ENCODE measurements at regions not wholly inside any gene's neighbourhood (a gene's known extent, or its start where the extent isn't known, plus 50 kb on each side); places are given as distances from the start of the nearest gene placed in this dataset.

DNA sequence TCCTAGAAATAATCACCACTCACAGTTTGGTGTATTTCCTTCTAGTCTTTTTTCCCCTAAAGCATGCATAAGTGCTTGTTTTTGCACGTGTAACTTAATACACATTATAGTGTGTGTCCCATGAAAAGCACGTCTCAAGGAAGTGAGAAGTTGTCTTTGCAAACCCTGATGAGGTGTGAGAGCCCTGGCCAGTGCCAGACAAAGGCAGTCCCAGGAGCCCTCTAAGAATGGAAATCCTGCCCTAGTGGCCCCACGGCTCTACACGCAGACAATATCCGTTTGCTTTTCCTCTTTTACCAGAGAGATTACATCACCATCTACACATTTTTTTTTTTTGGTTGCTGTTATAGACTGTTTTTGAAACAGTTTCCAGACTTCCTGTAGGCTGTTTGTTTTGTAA, 85.5 kb upstream of the FZD10 start:
- Histone ChIP-seq H3K27ac (ENCODE audit: low read depth in 2 of 2, low read length in 1 of 2) (no peak overlapping the region), H4K20me1 (ENCODE audit: insufficient read depth) (no peaks in the 10 kb centered on the region), H3K9me3 (no peaks in the 10 kb centered on the region), H3K79me2 (ENCODE audit: insufficient read depth) (no peaks in the 10 kb centered on the region), H3K4me3 (ENCODE audit: low read depth in 2 of 2, low read length in 1 of 2) (no peak overlapping the region), H3K36me3 (replicated peaks in 1 of 2; ENCODE audit: control insufficient read depth in 1 of 2, insufficient read depth in 2 of 2, low read length in 1 of 2) (no peaks in the 10 kb centered on the region), H3K9me2 (no peaks in the 10 kb centered on the region), H2AFZ (ENCODE audit: low read depth) (no peak overlapping the region), H3F3A (replicated peaks; ENCODE audit: insufficient read depth) (no peaks in the 10 kb centered on the region), H3K4me2 (no peak overlapping the region), H3K27me3 (ENCODE audit: insufficient read depth) (no peaks in the 10 kb centered on the region), H3K4me1 (ENCODE audit: control insufficient read depth in 1 of 2, insufficient read depth in 2 of 2, low read depth in 1 of 2, low read length in 1 of 2) (no peaks in the 10 kb centered on the region), H3K9ac (no peak overlapping the region)
- CTCF ChIA-PET, result no interaction called here
- TF ChIP-seq TCF12 (IDR thresholded peaks at IDR 0.05) (no peak), GATA2 (CRISPR knock-in tag; IDR thresholded peaks at IDR 0.05) (no peak), ELF1 (IDR thresholded peaks at IDR 0.05) (no peak), SIN3A (IDR thresholded peaks at IDR 0.05; ENCODE audit: borderline replicate concordance, low read depth, low read length) (no peak), TEAD4 (IDR thresholded peaks at IDR 0.05; ENCODE audit: borderline replicate concordance, insufficient read depth) (no peak), FOSL2 (IDR thresholded peaks at IDR 0.05; ENCODE audit: borderline replicate concordance, low read depth) (no peak), FOXM1 (IDR thresholded peaks at IDR 0.05; ENCODE audit: low read depth) (no peak), NFIC (IDR thresholded peaks at IDR 0.05; ENCODE audit: borderline replicate concordance) (no peak), RFX5 (IDR thresholded peaks at IDR 0.05; ENCODE audit: low read length) (no peak), GABPA (IDR thresholded peaks at IDR 0.05; ENCODE audit: low read depth) (no peak), YY1 (IDR thresholded peaks at IDR 0.05; ENCODE audit: low read depth) (no peak), RXRA (IDR thresholded peaks at IDR 0.05; ENCODE audit: borderline replicate concordance, low read depth) (no peak), SMC3 (IDR thresholded peaks at IDR 0.05; ENCODE audit: low read depth, low read length) (no peak), MXI1 (IDR thresholded peaks at IDR 0.05; ENCODE audit: low read depth, low read length) (no peak), NRF1 (IDR thresholded peaks at IDR 0.05; ENCODE audit: low read depth, low read length) (no peak)
- TF ChIP-seq, protein P1, sequence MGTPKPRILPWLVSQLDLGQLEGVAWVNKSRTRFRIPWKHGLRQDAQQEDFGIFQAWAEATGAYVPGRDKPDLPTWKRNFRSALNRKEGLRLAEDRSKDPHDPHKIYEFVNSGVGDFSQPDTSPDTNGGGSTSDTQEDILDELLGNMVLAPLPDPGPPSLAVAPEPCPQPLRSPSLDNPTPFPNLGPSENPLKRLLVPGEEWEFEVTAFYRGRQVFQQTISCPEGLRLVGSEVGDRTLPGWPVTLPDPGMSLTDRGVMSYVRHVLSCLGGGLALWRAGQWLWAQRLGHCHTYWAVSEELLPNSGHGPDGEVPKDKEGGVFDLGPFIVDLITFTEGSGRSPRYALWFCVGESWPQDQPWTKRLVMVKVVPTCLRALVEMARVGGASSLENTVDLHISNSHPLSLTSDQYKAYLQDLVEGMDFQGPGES (IDR thresholded peaks at IDR 0.05; ENCODE audit: low read depth, low read length), result no peak
- TF ChIP-seq, protein P2, sequence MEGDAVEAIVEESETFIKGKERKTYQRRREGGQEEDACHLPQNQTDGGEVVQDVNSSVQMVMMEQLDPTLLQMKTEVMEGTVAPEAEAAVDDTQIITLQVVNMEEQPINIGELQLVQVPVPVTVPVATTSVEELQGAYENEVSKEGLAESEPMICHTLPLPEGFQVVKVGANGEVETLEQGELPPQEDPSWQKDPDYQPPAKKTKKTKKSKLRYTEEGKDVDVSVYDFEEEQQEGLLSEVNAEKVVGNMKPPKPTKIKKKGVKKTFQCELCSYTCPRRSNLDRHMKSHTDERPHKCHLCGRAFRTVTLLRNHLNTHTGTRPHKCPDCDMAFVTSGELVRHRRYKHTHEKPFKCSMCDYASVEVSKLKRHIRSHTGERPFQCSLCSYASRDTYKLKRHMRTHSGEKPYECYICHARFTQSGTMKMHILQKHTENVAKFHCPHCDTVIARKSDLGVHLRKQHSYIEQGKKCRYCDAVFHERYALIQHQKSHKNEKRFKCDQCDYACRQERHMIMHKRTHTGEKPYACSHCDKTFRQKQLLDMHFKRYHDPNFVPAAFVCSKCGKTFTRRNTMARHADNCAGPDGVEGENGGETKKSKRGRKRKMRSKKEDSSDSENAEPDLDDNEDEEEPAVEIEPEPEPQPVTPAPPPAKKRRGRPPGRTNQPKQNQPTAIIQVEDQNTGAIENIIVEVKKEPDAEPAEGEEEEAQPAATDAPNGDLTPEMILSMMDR (IDR thresholded peaks at IDR 0.05), result no peak
- TF ChIP-seq, protein P3, sequence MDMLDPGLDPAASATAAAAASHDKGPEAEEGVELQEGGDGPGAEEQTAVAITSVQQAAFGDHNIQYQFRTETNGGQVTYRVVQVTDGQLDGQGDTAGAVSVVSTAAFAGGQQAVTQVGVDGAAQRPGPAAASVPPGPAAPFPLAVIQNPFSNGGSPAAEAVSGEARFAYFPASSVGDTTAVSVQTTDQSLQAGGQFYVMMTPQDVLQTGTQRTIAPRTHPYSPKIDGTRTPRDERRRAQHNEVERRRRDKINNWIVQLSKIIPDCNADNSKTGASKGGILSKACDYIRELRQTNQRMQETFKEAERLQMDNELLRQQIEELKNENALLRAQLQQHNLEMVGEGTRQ (IDR thresholded peaks at IDR 0.05; ENCODE audit: borderline replicate concordance, low read depth, low read length), result no peak
- TF ChIP-seq, protein P4, sequence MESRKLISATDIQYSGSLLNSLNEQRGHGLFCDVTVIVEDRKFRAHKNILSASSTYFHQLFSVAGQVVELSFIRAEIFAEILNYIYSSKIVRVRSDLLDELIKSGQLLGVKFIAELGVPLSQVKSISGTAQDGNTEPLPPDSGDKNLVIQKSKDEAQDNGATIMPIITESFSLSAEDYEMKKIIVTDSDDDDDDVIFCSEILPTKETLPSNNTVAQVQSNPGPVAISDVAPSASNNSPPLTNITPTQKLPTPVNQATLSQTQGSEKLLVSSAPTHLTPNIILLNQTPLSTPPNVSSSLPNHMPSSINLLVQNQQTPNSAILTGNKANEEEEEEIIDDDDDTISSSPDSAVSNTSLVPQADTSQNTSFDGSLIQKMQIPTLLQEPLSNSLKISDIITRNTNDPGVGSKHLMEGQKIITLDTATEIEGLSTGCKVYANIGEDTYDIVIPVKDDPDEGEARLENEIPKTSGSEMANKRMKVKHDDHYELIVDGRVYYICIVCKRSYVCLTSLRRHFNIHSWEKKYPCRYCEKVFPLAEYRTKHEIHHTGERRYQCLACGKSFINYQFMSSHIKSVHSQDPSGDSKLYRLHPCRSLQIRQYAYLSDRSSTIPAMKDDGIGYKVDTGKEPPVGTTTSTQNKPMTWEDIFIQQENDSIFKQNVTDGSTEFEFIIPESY (IDR thresholded peaks at IDR 0.05; ENCODE audit: borderline replicate concordance, low read depth), result no peak
- POLR2A ChIA-PET, result no interaction called here
- 15% methylated on average over 5 of the region's 5 CpGs for WGBS (ENCODE audit: low lambda C conversion rate)
- DNase-seq, result no peak

Measured in SK-N-SH (cell line).